ENCODE measurements at regions not wholly inside any gene's neighbourhood (a gene's known extent, or its start where the extent isn't known, plus 50 kb on each side); places are given as distances from the start of the nearest gene placed in this dataset.

- TF ChIP-seq, protein P1, sequence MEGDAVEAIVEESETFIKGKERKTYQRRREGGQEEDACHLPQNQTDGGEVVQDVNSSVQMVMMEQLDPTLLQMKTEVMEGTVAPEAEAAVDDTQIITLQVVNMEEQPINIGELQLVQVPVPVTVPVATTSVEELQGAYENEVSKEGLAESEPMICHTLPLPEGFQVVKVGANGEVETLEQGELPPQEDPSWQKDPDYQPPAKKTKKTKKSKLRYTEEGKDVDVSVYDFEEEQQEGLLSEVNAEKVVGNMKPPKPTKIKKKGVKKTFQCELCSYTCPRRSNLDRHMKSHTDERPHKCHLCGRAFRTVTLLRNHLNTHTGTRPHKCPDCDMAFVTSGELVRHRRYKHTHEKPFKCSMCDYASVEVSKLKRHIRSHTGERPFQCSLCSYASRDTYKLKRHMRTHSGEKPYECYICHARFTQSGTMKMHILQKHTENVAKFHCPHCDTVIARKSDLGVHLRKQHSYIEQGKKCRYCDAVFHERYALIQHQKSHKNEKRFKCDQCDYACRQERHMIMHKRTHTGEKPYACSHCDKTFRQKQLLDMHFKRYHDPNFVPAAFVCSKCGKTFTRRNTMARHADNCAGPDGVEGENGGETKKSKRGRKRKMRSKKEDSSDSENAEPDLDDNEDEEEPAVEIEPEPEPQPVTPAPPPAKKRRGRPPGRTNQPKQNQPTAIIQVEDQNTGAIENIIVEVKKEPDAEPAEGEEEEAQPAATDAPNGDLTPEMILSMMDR (IDR thresholded peaks at IDR 0.05; ENCODE audit: low read length) = no peak
- no peak for TF ChIP-seq EZH2 (optimal IDR thresholded peaks at IDR 0.05; ENCODE audit: low read depth, low read length)
Measured at GRCh38 chr2:109049022-109049421, 60.0 kb upstream of the EDAR start.

All from MM.1S (cell line).